Fibroblast of villous mesenchyme (primary cell): ENCODE measurements at regions not wholly inside any gene's neighbourhood (a gene's known extent, or its start where the extent isn't known, plus 50 kb on each side); places are given as distances from the start of the nearest gene placed in this dataset.
"Not testable (repeated sequence)": the region's sequence is repeated elsewhere in the genome, so short reads cannot be mapped to it uniquely, and the experiment has no call there.

Source experiments
- DNase-seq: peaks from one replicate; pipeline ENCODE4 v3.0.0-alpha.2; 2010; ENCODE audit warnings: low read depth
- H3K4me3 ChIP-seq: 2 replicates; pipeline ENCODE4 v1.5.1; 2011; ENCODE audit warnings: low read depth, mild to moderate bottlenecking, low read length
- TF ChIP-seq, protein P1 (sequence below): IDR thresholded peaks from 2 replicates; pipeline ENCODE4 v1.5.1; 2012; ENCODE audit warnings: low read depth, mild to moderate bottlenecking, low read length; ENCODE audit not compliant: insufficient read depth

DNA sequence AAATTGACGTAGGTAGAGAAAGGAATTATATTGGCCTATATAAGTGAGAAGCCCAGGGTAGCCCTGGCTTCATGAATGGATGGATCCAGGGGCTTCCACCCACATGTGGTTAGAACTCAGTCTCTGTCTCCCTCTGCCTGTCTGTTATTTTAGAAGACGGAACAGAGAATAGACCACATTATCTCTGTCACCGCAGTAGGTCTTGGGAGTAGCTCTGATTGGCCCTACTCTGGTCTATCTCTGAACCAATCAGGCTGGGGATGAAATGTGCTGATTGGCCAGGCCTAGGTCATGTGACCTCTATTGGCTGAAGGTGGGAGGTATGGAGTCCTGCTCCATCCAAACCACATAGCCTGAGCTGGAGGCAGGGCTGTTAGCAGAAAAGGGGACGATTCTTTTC is 143.0 kb upstream of the PRR23C start:
- no peak overlapping the region for H3K4me3 ChIP-seq

GRCh38 chr3:139189943-139190342 is 145.3 kb upstream of the PRR23C start:
- H3K4me3 ChIP-seq: no peak overlapping the region

More for the DNA sequence above, 143.0 kb upstream of the PRR23C start:
- no peak for DNase-seq
- TF ChIP-seq, protein P1, sequence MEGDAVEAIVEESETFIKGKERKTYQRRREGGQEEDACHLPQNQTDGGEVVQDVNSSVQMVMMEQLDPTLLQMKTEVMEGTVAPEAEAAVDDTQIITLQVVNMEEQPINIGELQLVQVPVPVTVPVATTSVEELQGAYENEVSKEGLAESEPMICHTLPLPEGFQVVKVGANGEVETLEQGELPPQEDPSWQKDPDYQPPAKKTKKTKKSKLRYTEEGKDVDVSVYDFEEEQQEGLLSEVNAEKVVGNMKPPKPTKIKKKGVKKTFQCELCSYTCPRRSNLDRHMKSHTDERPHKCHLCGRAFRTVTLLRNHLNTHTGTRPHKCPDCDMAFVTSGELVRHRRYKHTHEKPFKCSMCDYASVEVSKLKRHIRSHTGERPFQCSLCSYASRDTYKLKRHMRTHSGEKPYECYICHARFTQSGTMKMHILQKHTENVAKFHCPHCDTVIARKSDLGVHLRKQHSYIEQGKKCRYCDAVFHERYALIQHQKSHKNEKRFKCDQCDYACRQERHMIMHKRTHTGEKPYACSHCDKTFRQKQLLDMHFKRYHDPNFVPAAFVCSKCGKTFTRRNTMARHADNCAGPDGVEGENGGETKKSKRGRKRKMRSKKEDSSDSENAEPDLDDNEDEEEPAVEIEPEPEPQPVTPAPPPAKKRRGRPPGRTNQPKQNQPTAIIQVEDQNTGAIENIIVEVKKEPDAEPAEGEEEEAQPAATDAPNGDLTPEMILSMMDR: no peak

GRCh38 chr3:139194421-139194820 is 149.4 kb upstream of the MRPS22 start:
- DNase-seq, H3K4me3 ChIP-seq: not testable (repeated sequence)

More at GRCh38 chr3:139189943-139190342, 145.3 kb upstream of the PRR23C start:
- DNase-seq: no peak
- TF ChIP-seq, protein P1: no peak

GRCh38 chr3:139196146-139196545 is 147.7 kb upstream of the MRPS22 start:
- not testable (repeated sequence) for H3K4me3 ChIP-seq, DNase-seq

DNA sequence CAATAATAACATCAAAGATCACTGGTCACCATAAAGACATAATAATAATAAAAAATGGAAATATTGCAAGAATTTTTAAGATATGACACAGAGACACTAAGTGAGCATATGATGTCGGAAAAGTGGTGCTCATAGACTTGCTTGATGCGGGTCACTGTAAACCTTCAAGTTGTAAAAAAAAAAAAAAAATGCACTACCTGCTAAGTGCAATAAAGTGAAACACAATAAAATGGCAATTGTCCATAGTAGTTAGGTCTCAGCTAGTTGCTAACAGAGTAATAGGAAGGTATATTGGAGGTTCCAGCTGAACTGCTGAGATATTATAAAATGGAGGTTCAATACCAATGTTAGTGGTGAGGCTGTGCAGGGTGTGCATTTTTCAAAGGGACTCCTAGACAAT is 146.6 kb upstream of the MRPS22 start:
- H3K4me3 ChIP-seq: no peak overlapping the region
- TF ChIP-seq, protein P1: no peak
- no peak for DNase-seq

DNA sequence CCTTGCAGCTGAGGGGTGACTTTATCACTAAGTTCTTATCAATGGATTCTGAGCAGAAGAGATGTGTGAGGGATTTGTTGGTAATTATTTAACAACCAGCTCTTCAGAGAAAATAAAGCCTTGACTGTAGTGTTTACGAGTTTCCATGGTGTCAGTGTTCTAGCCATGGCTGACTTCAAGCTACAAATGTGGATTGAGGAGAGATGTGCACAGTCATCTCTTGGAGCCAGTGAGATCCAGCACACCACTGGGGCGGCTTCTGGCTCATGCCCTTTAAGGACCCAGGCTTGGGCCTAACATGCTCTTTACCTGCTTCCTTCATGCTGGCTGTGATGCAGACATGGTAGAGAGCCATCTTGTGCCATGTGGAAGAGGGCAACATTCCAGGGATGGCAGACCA is 145.6 kb upstream of the MRPS22 start:
- no peak for DNase-seq
- no peak overlapping the region for H3K4me3 ChIP-seq
- TF ChIP-seq, protein P1: no peak

DNA sequence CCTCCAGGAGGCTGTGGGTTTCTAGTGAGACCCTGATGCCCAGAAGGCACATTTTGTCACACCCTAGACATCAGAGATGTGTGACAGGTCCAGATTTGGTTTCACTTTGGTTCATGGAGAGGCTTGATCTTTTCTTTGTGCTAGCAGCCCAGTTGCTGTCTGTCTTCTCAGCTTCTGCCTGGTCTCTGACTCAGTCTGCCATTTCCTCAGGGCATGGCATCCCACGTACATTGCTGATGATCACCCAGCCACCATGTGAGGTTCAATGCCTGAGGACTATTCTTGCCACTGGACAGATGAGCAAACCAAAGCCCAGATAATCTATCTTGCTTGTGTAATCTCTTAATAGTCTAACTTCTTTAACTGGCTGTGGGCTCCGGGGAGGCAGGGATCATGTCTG is 144.9 kb upstream of the MRPS22 start:
- no peak for DNase-seq
- no peak overlapping the region for H3K4me3 ChIP-seq
- TF ChIP-seq, protein P1: no peak

DNA sequence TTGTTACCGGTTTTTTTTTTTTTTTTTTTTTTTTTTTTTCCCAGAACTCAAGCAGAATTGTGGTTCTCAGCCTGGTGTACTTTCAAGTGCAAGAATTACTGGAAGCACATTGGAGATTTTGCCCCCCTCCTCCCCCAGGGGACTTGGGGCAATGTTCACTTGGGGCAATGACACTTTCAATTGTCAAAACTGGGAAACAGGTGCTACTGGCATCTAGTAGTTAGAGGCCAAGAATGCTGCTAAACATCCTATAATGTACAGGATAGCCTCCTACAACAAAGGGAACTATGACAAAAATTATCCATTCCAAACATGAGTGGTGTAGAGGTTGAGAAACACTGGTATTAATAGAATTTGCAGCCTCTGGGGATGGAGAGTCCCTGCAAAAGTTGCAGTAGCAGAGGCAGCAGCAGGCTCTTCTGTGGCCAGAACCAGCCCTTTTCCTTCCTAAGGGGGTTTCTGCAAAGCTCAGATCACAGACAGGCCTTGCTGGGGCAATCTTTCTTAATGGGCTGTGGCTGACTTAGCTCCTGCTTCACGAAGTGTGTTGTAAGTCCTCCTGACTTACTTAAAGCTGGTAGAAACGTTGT is 144.3 kb upstream of the MRPS22 start:
- TF ChIP-seq, protein P1: no peak

More for the DNA sequence above, 144.3 kb upstream of the MRPS22 start:
- DNase-seq: peak; percentile 17
- H3K4me3 ChIP-seq: no peak overlapping the region
